ENCODE measurements at regions not wholly inside any gene's neighbourhood (a gene's known extent, or its start where the extent isn't known, plus 50 kb on each side); places are given as distances from the start of the nearest gene placed in this dataset.

GRCh38 chr10:6757158-6757557 lies 177.1 kb upstream of the PRKCQ start:
- H3K4me3 ChIP-seq (ENCODE audit: low read depth, low read length) = no peak overlapping the region
- TF ChIP-seq POLR2A (IDR thresholded peaks at IDR 0.05; ENCODE audit: extremely low read depth, insufficient read length) = no peak
- no peak for TF ChIP-seq MAX (IDR thresholded peaks at IDR 0.05; ENCODE audit: low read depth, low read length)
- TF ChIP-seq CTCF (IDR thresholded peaks at IDR 0.05; ENCODE audit: low read depth, low read length) = no peak
- no peak for TF ChIP-seq MYC (IDR thresholded peaks at IDR 0.05; ENCODE audit: low read depth, low read length)
- no peak for DNase-seq (ENCODE audit: low read depth)

GRCh38 chr10:6756716-6757115 lies 176.6 kb upstream of the PRKCQ start:
- DNase-seq (ENCODE audit: low read depth) = no peak
- no peak for TF ChIP-seq MYC (IDR thresholded peaks at IDR 0.05; ENCODE audit: low read depth, low read length)
- no peak for TF ChIP-seq CTCF (IDR thresholded peaks at IDR 0.05; ENCODE audit: low read depth, low read length)
- no peak for TF ChIP-seq MAX (IDR thresholded peaks at IDR 0.05; ENCODE audit: low read depth, low read length)
- TF ChIP-seq POLR2A (IDR thresholded peaks at IDR 0.05; ENCODE audit: extremely low read depth, insufficient read length) = no peak
- H3K4me3 ChIP-seq (ENCODE audit: low read depth, low read length) = no peak overlapping the region

GRCh38 chr10:6755781-6756460 lies 175.8 kb upstream of the PRKCQ start:
- peak; percentile 4 for DNase-seq (ENCODE audit: low read depth)
- no peak overlapping the region for H3K4me3 ChIP-seq (ENCODE audit: low read depth, low read length)
- no peak for TF ChIP-seq MYC (IDR thresholded peaks at IDR 0.05; ENCODE audit: low read depth, low read length)
- no peak for TF ChIP-seq CTCF (IDR thresholded peaks at IDR 0.05; ENCODE audit: low read depth, low read length)
- no peak for TF ChIP-seq MAX (IDR thresholded peaks at IDR 0.05; ENCODE audit: low read depth, low read length)
- no peak for TF ChIP-seq POLR2A (IDR thresholded peaks at IDR 0.05; ENCODE audit: extremely low read depth, insufficient read length)

DNA sequence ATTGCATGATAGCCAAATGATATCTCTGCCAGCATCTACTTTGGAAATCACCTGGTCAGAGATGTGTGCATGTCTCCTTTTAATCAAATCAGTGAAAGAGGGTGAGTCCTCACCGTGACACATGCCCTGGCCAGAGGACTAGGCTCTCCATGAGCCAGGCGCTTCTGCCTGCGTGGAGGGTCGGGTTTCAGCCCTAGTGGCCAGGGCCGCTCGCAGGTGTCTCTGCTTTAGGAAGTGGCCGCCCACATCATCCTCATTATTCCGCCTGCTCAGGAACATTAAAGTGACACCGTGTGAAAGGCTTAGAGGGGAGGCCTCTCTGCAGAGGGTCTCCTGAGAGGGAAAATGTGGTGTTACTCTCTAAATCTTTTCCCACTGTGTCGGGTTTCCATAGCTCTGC lies 173.6 kb upstream of the PRKCQ start:
- H3K4me3 ChIP-seq (ENCODE audit: low read depth, low read length) = no peak overlapping the region
- no peak for DNase-seq (ENCODE audit: low read depth)
- TF ChIP-seq MYC (IDR thresholded peaks at IDR 0.05; ENCODE audit: low read depth, low read length) (no peak), CTCF (IDR thresholded peaks at IDR 0.05; ENCODE audit: low read depth, low read length) (no peak), POLR2A (IDR thresholded peaks at IDR 0.05; ENCODE audit: extremely low read depth, insufficient read length) (no peak), MAX (IDR thresholded peaks at IDR 0.05; ENCODE audit: low read depth, low read length) (no peak)

- DNase-seq (ENCODE audit: low read depth) = no peak
- H3K4me3 ChIP-seq (ENCODE audit: low read depth, low read length) = no peak overlapping the region
- TF ChIP-seq MYC (IDR thresholded peaks at IDR 0.05; ENCODE audit: low read depth, low read length) (no peak), MAX (IDR thresholded peaks at IDR 0.05; ENCODE audit: low read depth, low read length) (no peak), CTCF (IDR thresholded peaks at IDR 0.05; ENCODE audit: low read depth, low read length) (no peak), POLR2A (IDR thresholded peaks at IDR 0.05; ENCODE audit: extremely low read depth, insufficient read length) (no peak)
Observed at GRCh38 chr10:6751363-6751762, 171.3 kb upstream of the PRKCQ start.

All from NB4 (cell line).